ENCODE measurements at regions not wholly inside any gene's neighbourhood (a gene's known extent, or its start where the extent isn't known, plus 50 kb on each side); places are given as distances from the start of the nearest gene placed in this dataset.

DNA sequence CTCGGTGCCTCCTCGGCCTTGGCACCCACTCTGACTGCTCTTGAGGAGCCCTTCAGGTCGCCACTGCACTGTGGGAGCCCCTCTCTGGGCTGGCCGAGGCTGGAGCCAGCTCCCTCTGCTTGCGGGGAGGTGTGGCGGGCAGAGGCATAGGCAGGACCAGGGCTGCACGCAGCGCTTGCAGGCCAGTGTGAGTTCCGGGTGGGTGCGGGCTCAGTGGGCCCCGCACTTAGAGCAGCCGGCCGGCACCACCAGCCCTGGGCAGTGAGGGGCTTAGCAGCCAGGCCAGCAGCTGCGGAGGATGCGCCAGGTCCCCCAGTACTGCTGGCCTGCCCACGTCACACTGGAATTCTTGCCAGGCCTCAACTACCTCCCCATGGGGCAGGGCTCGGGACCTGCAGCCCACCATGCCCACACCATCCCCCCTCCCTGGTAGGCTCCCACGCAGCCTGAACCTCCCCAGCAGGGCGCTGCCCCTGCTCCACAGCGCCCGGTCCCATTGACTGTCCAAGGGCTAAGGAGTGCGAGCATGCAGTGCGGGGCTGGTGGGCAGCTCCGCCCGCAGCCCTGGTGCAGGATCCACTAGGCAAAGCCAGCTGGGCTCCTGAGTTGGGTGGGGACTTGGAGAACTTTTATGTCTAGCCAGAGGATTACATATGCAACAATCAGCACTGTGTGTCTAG is 602.9 kb upstream of the ST8SIA4 start:
- TF ChIP-seq, protein P1, sequence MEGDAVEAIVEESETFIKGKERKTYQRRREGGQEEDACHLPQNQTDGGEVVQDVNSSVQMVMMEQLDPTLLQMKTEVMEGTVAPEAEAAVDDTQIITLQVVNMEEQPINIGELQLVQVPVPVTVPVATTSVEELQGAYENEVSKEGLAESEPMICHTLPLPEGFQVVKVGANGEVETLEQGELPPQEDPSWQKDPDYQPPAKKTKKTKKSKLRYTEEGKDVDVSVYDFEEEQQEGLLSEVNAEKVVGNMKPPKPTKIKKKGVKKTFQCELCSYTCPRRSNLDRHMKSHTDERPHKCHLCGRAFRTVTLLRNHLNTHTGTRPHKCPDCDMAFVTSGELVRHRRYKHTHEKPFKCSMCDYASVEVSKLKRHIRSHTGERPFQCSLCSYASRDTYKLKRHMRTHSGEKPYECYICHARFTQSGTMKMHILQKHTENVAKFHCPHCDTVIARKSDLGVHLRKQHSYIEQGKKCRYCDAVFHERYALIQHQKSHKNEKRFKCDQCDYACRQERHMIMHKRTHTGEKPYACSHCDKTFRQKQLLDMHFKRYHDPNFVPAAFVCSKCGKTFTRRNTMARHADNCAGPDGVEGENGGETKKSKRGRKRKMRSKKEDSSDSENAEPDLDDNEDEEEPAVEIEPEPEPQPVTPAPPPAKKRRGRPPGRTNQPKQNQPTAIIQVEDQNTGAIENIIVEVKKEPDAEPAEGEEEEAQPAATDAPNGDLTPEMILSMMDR (IDR thresholded peaks at IDR 0.05; ENCODE audit: low read length) = no peak
- no peak for TF ChIP-seq EZH2 (IDR thresholded peaks at IDR 0.05; ENCODE audit: borderline replicate concordance, low read length)
